ENCODE measurements at regions not wholly inside any gene's neighbourhood (a gene's known extent, or its start where the extent isn't known, plus 50 kb on each side); places are given as distances from the start of the nearest gene placed in this dataset.
"Not testable (repeated sequence)": the region's sequence is repeated elsewhere in the genome, so short reads cannot be mapped to it uniquely, and the experiment has no call there.

- H3K36me3 ChIP-seq (replicated peaks in 1 of 2; ENCODE audit: control insufficient read depth in 1 of 2, insufficient read depth in 2 of 2, low read length in 2 of 2) = no peaks in the 10 kb centered on the region
- no peaks in the 10 kb centered on the region for H4K20me1 ChIP-seq (ENCODE audit: insufficient read depth, low read length)
- H3K79me2 ChIP-seq (ENCODE audit: insufficient read depth, low read length) = no peaks in the 10 kb centered on the region
- Mint-ChIP-seq H3K36me3 (no peaks in the 10 kb centered on the region), H3K27ac (no peak overlapping the region), H3K4me3 (no peak overlapping the region), H3K27me3 (ENCODE audit: low read depth in 3 of 3) (no peaks in the 10 kb centered on the region), H3K4me1 (no peaks in the 10 kb centered on the region), H3K9me3 (peaks cover 0 to 8% (median 2%) of the 10 kb centered on the region in 7 donors)
- no peaks in the 10 kb centered on the region for H3K4me1 ChIP-seq (ENCODE audit: control insufficient read depth in 1 of 2, insufficient read depth in 2 of 2, low read length in 2 of 2)
- intact Hi-C loops (cut with micrococcal nuclease) = no loop called here
- H3K27me3 ChIP-seq (ENCODE audit: control insufficient read depth in 2 of 2, insufficient read depth in 2 of 2, low read length in 2 of 2) = no peaks in the 10 kb centered on the region
- no peak overlapping the region for H3K27ac ChIP-seq (ENCODE audit: low read depth in 1 of 2, low read length in 2 of 2)
- no peak for TF ChIP-seq CTCF (IDR thresholded peaks at IDR 0.05)
- H3K4me3 ChIP-seq (replicated peaks in 1 of 3; ENCODE audit: low read depth in 2 of 3, low read length in 3 of 3) = no peak overlapping the region
- H3K9me3 ChIP-seq (replicated peaks in 1 of 2; ENCODE audit: control insufficient read depth in 1 of 2, insufficient read depth in 1 of 2, low read length in 2 of 2) = peaks cover 0 to 6% of the 10 kb centered on the region in 2 donors
- no peak overlapping the region for H3K9ac ChIP-seq (ENCODE audit: insufficient read depth, low read length, poor library complexity, severe bottlenecking)
- no peak for DNase-seq
- no peak overlapping the region for H2AFZ ChIP-seq (ENCODE audit: insufficient read depth, low read depth, low read length, poor library complexity, severe bottlenecking)
- no peak overlapping the region for H3K4me2 ChIP-seq (replicated peaks; ENCODE audit: extremely low read depth, low read length, poor library complexity, severe bottlenecking)
These were observed 198.4 kb upstream of the GRM3 start for GRCh38 chr7:86445285-86445684.

GRCh38 chr7:86444245-86444644 lies 199.5 kb upstream of the GRM3 start:
- no peaks in the 10 kb centered on the region for H3K36me3 Mint-ChIP-seq
- TF ChIP-seq CTCF (IDR thresholded peaks at IDR 0.05) = no peak
- H3K27ac Mint-ChIP-seq = no peak overlapping the region
- Histone ChIP-seq H3K27me3 (ENCODE audit: control insufficient read depth in 2 of 2, insufficient read depth in 2 of 2, low read length in 2 of 2) (no peaks in the 10 kb centered on the region), H4K20me1 (ENCODE audit: insufficient read depth, low read length) (no peaks in the 10 kb centered on the region), H3K27ac (ENCODE audit: low read depth in 1 of 2, low read length in 2 of 2) (no peak overlapping the region), H3K79me2 (ENCODE audit: insufficient read depth, low read length) (no peaks in the 10 kb centered on the region), H3K9me3 (replicated peaks in 1 of 2; ENCODE audit: control insufficient read depth in 1 of 2, insufficient read depth in 1 of 2, low read length in 2 of 2) (peaks cover 0 to 6% of the 10 kb centered on the region in 2 donors), H3K4me1 (ENCODE audit: control insufficient read depth in 1 of 2, insufficient read depth in 2 of 2, low read length in 2 of 2) (no peaks in the 10 kb centered on the region), H3K9ac (ENCODE audit: insufficient read depth, low read length, poor library complexity, severe bottlenecking) (no peak overlapping the region), H3K4me3 (replicated peaks in 1 of 3; ENCODE audit: low read depth in 2 of 3, low read length in 3 of 3) (no peak overlapping the region), H2AFZ (ENCODE audit: insufficient read depth, low read depth, low read length, poor library complexity, severe bottlenecking) (no peak overlapping the region), H3K36me3 (replicated peaks in 1 of 2; ENCODE audit: control insufficient read depth in 1 of 2, insufficient read depth in 2 of 2, low read length in 2 of 2) (no peaks in the 10 kb centered on the region), H3K4me2 (replicated peaks; ENCODE audit: extremely low read depth, low read length, poor library complexity, severe bottlenecking) (no peak overlapping the region)
- WGBS (ENCODE audit: insufficient coverage) = no CpG with 5 or more reads among the region's 2 CpGs
- no peak for DNase-seq
- no peaks in the 10 kb centered on the region for H3K4me1 Mint-ChIP-seq
- peaks cover 0 to 10% (median 2%) of the 10 kb centered on the region in 7 donors for H3K9me3 Mint-ChIP-seq
- intact Hi-C loops (cut with micrococcal nuclease) = no loop called here
- no peak overlapping the region for H3K4me3 Mint-ChIP-seq
- no peaks in the 10 kb centered on the region for H3K27me3 Mint-ChIP-seq (ENCODE audit: low read depth in 3 of 3)

- H3K27ac ChIP-seq (ENCODE audit: low read depth in 1 of 2, low read length in 2 of 2); H3K79me2 ChIP-seq (ENCODE audit: insufficient read depth, low read length); intact Hi-C loops (cut with micrococcal nuclease); H2AFZ ChIP-seq (ENCODE audit: insufficient read depth, low read depth, low read length, poor library complexity, severe bottlenecking); DNase-seq; H3K27me3 Mint-ChIP-seq (ENCODE audit: low read depth in 3 of 3); H3K4me2 ChIP-seq (replicated peaks; ENCODE audit: extremely low read depth, low read length, poor library complexity, severe bottlenecking); H3K9ac ChIP-seq (ENCODE audit: insufficient read depth, low read length, poor library complexity, severe bottlenecking); H3K9me3 ChIP-seq (replicated peaks in 1 of 2; ENCODE audit: control insufficient read depth in 1 of 2, insufficient read depth in 1 of 2, low read length in 2 of 2); H3K4me1 ChIP-seq (ENCODE audit: control insufficient read depth in 1 of 2, insufficient read depth in 2 of 2, low read length in 2 of 2); H3K4me3 ChIP-seq (replicated peaks in 1 of 3; ENCODE audit: low read depth in 2 of 3, low read length in 3 of 3); H3K4me1 Mint-ChIP-seq; H3K27me3 ChIP-seq (ENCODE audit: control insufficient read depth in 2 of 2, insufficient read depth in 2 of 2, low read length in 2 of 2); H3K4me3 Mint-ChIP-seq; H3K27ac Mint-ChIP-seq; H3K36me3 ChIP-seq (replicated peaks in 1 of 2; ENCODE audit: control insufficient read depth in 1 of 2, insufficient read depth in 2 of 2, low read length in 2 of 2); H3K36me3 Mint-ChIP-seq; H4K20me1 ChIP-seq (ENCODE audit: insufficient read depth, low read length): not testable (repeated sequence)
- peaks cover 0 to 10% (median 3%) of the 10 kb centered on the region in 7 donors for H3K9me3 Mint-ChIP-seq
- WGBS (ENCODE audit: insufficient coverage) = 97% methylated on average over 16 of the region's 29 CpGs
These were observed 203.3 kb upstream of the GRM3 start for GRCh38 chr7:86440420-86440819.
